ENCODE measurements at regions not wholly inside any gene's neighbourhood (a gene's known extent, or its start where the extent isn't known, plus 50 kb on each side); places are given as distances from the start of the nearest gene placed in this dataset.

DNA sequence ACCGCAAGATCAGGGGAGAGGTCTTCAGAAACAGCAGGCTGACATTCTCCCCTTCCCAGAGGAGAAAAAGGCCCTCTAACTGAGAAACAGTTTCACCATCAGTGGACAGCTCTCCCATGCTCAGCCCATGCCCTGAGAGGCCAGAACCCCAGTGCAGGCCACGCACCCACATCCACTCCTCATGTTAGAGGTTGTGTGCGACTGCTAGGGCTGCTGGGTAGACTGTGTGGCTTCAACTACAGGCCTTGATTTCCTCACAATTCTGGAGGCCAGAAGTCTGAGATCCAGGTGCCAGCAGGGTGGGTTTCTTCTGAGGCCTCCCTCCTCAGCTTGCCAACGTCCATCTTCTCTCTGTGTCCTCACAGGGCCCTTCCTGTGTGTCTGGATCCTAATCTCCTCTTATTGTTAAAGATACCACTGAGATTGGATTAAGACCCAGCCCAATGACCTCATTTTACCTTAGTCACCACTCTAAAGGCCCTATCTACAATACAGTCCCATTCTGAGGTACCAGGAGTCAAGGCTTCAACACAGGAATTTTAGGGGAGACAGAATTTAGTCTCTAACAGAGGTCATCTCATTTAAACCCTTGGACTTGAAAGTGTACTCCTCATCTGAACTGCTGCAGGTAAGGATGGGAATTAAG, 67.7 kb upstream of the CD93 start:
- ChIA-PET CTCF (interaction anchor here (0.5 to 3.2 kb wide), 5 partner anchors 10 to 462 kb away, joined by 3 to 22 read pairs (median 3); no protein-coding TSS in a partner anchor), POLR2A (interaction anchor here (1.2 to 17.4 kb wide), 6 partner anchors 11 to 204 kb away, joined by 4 to 555 read pairs (median 6); partner anchors contain the start of genes NXT1 and THBD)
- H3K4me1 Mint-ChIP-seq (ENCODE audit: insufficient read depth, unreplicated experiment), result peaks cover 56% of the 10 kb centered on the region
- TF ChIP-seq, protein P1, sequence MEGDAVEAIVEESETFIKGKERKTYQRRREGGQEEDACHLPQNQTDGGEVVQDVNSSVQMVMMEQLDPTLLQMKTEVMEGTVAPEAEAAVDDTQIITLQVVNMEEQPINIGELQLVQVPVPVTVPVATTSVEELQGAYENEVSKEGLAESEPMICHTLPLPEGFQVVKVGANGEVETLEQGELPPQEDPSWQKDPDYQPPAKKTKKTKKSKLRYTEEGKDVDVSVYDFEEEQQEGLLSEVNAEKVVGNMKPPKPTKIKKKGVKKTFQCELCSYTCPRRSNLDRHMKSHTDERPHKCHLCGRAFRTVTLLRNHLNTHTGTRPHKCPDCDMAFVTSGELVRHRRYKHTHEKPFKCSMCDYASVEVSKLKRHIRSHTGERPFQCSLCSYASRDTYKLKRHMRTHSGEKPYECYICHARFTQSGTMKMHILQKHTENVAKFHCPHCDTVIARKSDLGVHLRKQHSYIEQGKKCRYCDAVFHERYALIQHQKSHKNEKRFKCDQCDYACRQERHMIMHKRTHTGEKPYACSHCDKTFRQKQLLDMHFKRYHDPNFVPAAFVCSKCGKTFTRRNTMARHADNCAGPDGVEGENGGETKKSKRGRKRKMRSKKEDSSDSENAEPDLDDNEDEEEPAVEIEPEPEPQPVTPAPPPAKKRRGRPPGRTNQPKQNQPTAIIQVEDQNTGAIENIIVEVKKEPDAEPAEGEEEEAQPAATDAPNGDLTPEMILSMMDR (IDR thresholded peaks at IDR 0.05; ENCODE audit: unreplicated experiment), result no peak
- intact Hi-C loops (cut with micrococcal nuclease), result no loop called here
- H3K27me3 Mint-ChIP-seq (ENCODE audit: insufficient read depth, unreplicated experiment), result no peaks in the 10 kb centered on the region
- H3K9me3 Mint-ChIP-seq (ENCODE audit: unreplicated experiment), result no peaks in the 10 kb centered on the region
- no peaks in the 10 kb centered on the region for H3K36me3 Mint-ChIP-seq (ENCODE audit: insufficient read depth, unreplicated experiment)
- no peak overlapping the region for H3K4me3 Mint-ChIP-seq (ENCODE audit: unreplicated experiment)
- H3K27ac Mint-ChIP-seq (ENCODE audit: low read depth, unreplicated experiment), result peak overlapping the region; percentile 99
- BruUV-seq (replicated peaks), result no TSS peak
- no peak for DNase-seq (ENCODE audit: unreplicated experiment)

DNA sequence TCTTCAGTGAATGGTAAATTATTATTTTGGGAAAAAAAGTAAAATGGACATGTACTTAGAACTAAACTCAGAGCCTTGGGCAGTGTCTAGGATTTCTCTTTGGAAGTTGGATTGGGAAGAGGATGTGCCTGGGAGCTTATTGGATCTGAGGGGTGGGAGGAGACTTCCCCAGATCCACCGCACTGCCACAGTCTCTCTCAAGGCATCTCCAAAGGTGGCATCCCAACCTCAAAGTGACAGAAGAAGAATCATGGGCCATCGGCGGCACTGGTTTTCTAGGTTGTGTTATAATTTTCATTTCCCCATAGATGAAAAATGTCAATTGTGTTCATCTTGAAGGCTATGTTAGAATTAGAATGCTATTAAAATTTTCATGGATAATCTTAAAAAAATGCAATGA, 66.8 kb upstream of the CD93 start:
- Mint-ChIP-seq H3K27ac (ENCODE audit: low read depth, unreplicated experiment) (no peak overlapping the region), H3K4me3 (ENCODE audit: unreplicated experiment) (no peak overlapping the region), H3K9me3 (ENCODE audit: unreplicated experiment) (no peaks in the 10 kb centered on the region), H3K4me1 (ENCODE audit: insufficient read depth, unreplicated experiment) (peaks cover 60% of the 10 kb centered on the region), H3K27me3 (ENCODE audit: insufficient read depth, unreplicated experiment) (no peaks in the 10 kb centered on the region), H3K36me3 (ENCODE audit: insufficient read depth, unreplicated experiment) (peaks cover 2% of the 10 kb centered on the region)
- no TSS peak for BruUV-seq (replicated peaks)
- ChIA-PET CTCF (interaction anchor here (0.7 to 3.2 kb wide), 4 partner anchors 9 to 93 kb away, joined by 3 to 22 read pairs (median 4); no protein-coding TSS in a partner anchor), POLR2A (interaction anchor here (1.0 to 17.4 kb wide), 2 partner anchors 8 to 10 kb away, joined by 4 to 555 read pairs; no protein-coding TSS in a partner anchor)
- intact Hi-C loops (cut with micrococcal nuclease), result no loop called here
- DNase-seq (ENCODE audit: unreplicated experiment), result no peak
- TF ChIP-seq, protein P1 (IDR thresholded peaks at IDR 0.05; ENCODE audit: unreplicated experiment), result no peak

DNA sequence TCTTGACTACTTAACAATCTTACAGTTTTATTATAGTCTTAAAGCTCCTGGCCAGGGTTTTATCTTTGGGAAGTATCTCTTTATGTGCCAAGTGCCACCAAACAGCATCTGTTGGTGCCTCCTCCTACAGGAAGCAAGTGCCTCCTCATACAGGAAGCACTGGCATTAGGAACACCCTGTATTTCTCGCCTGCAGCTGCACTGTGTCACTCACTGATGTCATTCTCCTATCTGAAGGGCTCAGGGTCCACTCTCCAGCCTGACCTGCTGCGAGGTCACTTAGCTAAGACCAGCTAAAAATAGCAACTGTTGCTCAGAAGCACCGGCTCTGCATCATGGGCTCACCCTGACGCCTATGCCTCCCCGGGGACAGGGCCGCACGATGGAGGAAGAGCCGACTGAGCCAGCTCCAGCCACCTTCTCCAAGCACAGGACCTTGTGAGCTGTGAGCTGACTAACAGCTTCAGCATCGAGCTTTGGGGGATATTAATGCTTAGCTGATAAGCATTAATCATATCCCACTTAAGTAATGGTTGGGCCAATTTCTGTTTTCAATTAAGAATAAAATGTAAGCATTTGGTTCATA, 66.3 kb upstream of the CD93 start:
- H3K9me3 Mint-ChIP-seq (ENCODE audit: unreplicated experiment), result no peaks in the 10 kb centered on the region
- no peak overlapping the region for H3K4me3 Mint-ChIP-seq (ENCODE audit: unreplicated experiment)
- intact Hi-C loops (cut with micrococcal nuclease), result no loop called here

DNA sequence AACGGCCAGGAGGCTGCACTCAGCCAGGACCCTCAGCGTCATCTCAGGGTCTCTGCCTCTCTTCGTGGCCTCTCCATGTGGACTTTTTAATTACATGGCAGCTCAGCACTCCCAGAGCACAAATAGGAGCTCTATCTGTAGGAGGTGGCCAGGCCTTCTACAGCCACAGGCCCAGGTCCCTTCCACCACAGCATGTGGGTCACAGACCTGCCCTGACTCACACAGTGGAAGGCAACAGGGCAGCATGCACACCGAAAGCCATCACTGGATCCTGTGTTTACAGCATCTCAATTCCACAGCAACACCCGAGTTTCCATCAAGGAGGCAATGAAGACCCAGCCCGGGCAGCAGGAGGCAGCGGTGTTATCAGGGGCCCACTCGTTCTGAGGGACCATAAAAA, 65.8 kb upstream of the CD93 start:
- intact Hi-C loops (cut with micrococcal nuclease), result no loop called here
- no peak overlapping the region for H3K27ac Mint-ChIP-seq (ENCODE audit: low read depth, unreplicated experiment)
- H3K4me3 Mint-ChIP-seq (ENCODE audit: unreplicated experiment), result no peak overlapping the region
- ChIA-PET POLR2A (interaction anchor here (1.0 to 17.4 kb wide), 2 partner anchors 9 kb away, joined by 4 to 555 read pairs; no protein-coding TSS in a partner anchor), CTCF (interaction anchor here (0.8 to 3.2 kb wide), 5 partner anchors 8 to 461 kb away, joined by 3 to 22 read pairs (median 3); no protein-coding TSS in a partner anchor)
- no peak for DNase-seq (ENCODE audit: unreplicated experiment)
- TF ChIP-seq, protein P1 (IDR thresholded peaks at IDR 0.05; ENCODE audit: unreplicated experiment), result no peak
- H3K9me3 Mint-ChIP-seq (ENCODE audit: unreplicated experiment), result no peaks in the 10 kb centered on the region
- no peaks in the 10 kb centered on the region for H3K27me3 Mint-ChIP-seq (ENCODE audit: insufficient read depth, unreplicated experiment)
- peaks cover 4% of the 10 kb centered on the region for H3K36me3 Mint-ChIP-seq (ENCODE audit: insufficient read depth, unreplicated experiment)
- BruUV-seq (replicated peaks), result no TSS peak
- H3K4me1 Mint-ChIP-seq (ENCODE audit: insufficient read depth, unreplicated experiment), result peaks cover 63% of the 10 kb centered on the region

More for the DNA sequence above, 66.3 kb upstream of the CD93 start:
- ChIA-PET POLR2A (interaction anchor here (1.0 to 17.4 kb wide), 2 partner anchors 8 to 10 kb away, joined by 4 to 555 read pairs; no protein-coding TSS in a partner anchor), CTCF (interaction anchor here (0.7 to 3.2 kb wide), 7 partner anchors 9 to 461 kb away, joined by 3 to 22 read pairs (median 3); no protein-coding TSS in a partner anchor)
- DNase-seq (ENCODE audit: unreplicated experiment), result no peak
- no TSS peak for BruUV-seq (replicated peaks)
- Mint-ChIP-seq H3K27me3 (ENCODE audit: insufficient read depth, unreplicated experiment) (no peaks in the 10 kb centered on the region), H3K4me1 (ENCODE audit: insufficient read depth, unreplicated experiment) (peaks cover 61% of the 10 kb centered on the region), H3K36me3 (ENCODE audit: insufficient read depth, unreplicated experiment) (peaks cover 4% of the 10 kb centered on the region), H3K27ac (ENCODE audit: low read depth, unreplicated experiment) (no peak overlapping the region)
- TF ChIP-seq, protein P1 (IDR thresholded peaks at IDR 0.05; ENCODE audit: unreplicated experiment), result no peak
